Stimulated activated effector memory CD8-positive, alpha-beta T cell treated with anti-CD3 and anti-CD28 coated beads, Interleukin-12 subunit alpha, Interleukin-12 subunit beta, amount 100 ng/mL, for 72 hours (primary cell): ENCODE measurements at regions not wholly inside any gene's neighbourhood (a gene's known extent, or its start where the extent isn't known, plus 50 kb on each side); places are given as distances from the start of the nearest gene placed in this dataset.

Source experiments
- ATAC-seq: fragments of 150-1000 bp; cut with Tn5 transposase; 2 replicates; pipeline ENCODE4 v1.10.0; 2021
- DNase-seq, 2 donors: peaks; one replicate each; pipeline ENCODE4 v3.0.0; 2021 to 2022; ENCODE audit warnings: low spot score in 2 of 2
- H3K27ac Mint-ChIP-seq: one replicate; pipeline ENCODE4 v1.8.0; 2022; ENCODE audit warnings: mild to moderate bottlenecking, mixed read lengths
- H3K36me3 Mint-ChIP-seq: one replicate; pipeline ENCODE4 v1.8.0; 2022; ENCODE audit warnings: mild to moderate bottlenecking, mixed read lengths
- H3K4me1 Mint-ChIP-seq: one replicate; pipeline ENCODE4 v1.8.0; 2022; ENCODE audit warnings: mixed read lengths
- H3K4me3 Mint-ChIP-seq: one replicate; pipeline ENCODE4 v1.8.0; 2022; ENCODE audit warnings: mild to moderate bottlenecking, mixed read lengths
- H3K9me3 Mint-ChIP-seq: one replicate; pipeline ENCODE4 v1.8.0; 2022; ENCODE audit warnings: mixed read lengths

DNA sequence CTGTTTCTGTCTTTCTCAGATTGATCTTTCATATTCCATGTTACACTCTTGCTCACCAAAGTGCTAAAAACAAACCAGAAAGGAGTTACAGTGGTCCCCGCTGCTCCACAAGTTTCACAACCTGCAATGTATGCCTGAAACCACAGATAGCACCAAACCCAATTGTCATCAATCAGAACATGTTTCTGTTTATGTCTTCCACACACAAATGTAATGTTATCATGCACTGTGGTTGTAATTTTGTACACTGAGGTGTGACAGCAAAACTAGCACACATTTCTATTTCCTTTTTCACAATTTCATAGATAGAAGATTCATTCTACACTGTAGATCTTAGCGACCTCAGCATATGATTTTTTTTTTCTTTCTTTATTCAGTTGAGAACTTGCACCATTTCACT is 1045.9 kb upstream of the RAG2 start:
- ATAC-seq: no peak
- Mint-ChIP-seq H3K36me3 (no peaks in the 10 kb centered on the region), H3K4me1 (no peaks in the 10 kb centered on the region), H3K9me3 (peaks cover 31% of the 10 kb centered on the region), H3K4me3 (no peak overlapping the region), H3K27ac (no peak overlapping the region)
- no peak for DNase-seq

DNA sequence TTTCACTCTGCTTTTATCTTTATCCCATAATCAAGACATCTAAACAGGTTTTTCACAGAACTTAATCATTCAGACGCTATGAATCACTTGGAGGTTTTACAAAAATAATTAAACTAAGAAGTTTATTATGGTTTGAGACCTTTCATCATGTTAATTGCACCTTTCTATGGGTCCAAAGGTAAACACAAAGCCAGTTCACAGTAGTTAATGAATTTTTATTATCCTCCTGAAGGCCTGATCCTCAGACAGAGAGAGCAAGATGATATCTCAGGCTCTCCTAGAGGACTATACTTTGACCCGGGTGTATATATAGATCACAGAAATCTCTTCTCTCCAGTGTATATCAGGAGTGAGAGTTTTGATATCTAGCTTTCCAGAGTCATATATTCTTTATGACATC is 1044.3 kb upstream of the RAG2 start:
- peaks cover 37% of the 10 kb centered on the region for H3K9me3 Mint-ChIP-seq
- H3K27ac Mint-ChIP-seq: no peak overlapping the region
- DNase-seq (no peak), ATAC-seq (no peak)
- H3K36me3 Mint-ChIP-seq: no peaks in the 10 kb centered on the region
- no peaks in the 10 kb centered on the region for H3K4me1 Mint-ChIP-seq
- no peak overlapping the region for H3K4me3 Mint-ChIP-seq

DNA sequence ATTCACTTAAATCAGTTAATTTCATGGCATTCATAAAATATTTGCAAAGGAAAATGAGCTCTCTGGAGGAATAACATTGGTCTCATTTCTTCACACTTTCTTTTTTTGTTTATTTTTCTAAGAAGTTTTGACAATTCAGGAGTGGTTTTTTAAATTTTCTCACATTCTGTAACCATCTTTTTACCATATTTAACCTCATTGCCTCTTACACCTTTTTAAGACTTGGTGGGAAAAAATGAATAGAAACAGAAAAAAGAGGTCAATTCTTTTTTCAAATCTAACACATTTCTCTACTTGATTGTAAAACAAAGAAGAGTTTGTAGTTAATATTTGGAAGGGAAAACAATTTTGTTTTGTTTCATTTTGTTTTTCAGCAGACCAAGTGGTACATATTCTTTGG is 1034.7 kb upstream of the RAG2 start:
- ATAC-seq: no peak
- Mint-ChIP-seq H3K4me1 (no peaks in the 10 kb centered on the region), H3K9me3 (peaks cover 20% of the 10 kb centered on the region), H3K36me3 (no peaks in the 10 kb centered on the region), H3K27ac (no peak overlapping the region), H3K4me3 (no peak overlapping the region)
- DNase-seq: no peak

DNA sequence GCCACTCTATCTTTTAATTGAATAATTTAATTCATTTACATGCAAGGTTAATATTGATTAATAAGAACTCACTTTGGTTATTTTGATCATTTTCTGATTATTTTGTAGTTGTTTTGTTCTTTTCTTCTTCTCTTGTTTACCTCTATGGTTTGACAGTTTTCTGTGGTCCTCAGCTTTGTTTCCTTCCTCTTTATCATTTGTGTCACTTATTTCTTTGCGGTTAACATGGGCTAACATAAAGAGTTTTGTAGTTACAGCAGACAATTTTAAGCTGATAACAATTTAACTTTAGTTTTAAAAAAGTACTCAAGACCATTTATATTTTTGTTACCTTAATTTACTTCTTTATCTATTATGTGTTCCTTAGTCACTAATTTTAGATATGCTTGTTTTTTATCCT is 1032.8 kb upstream of the RAG2 start:
- DNase-seq: no peak
- H3K36me3 Mint-ChIP-seq: no peaks in the 10 kb centered on the region
- H3K9me3 Mint-ChIP-seq: peaks cover 23% of the 10 kb centered on the region
- no peaks in the 10 kb centered on the region for H3K4me1 Mint-ChIP-seq
- H3K27ac Mint-ChIP-seq: no peak overlapping the region
- H3K4me3 Mint-ChIP-seq: no peak overlapping the region
- no peak for ATAC-seq

GRCh38 chr11:37623778-37624177 is 1025.7 kb upstream of the RAG2 start:
- DNase-seq (no peak), ATAC-seq (no peak)
- H3K9me3 Mint-ChIP-seq: peaks cover 27% of the 10 kb centered on the region
- no peak overlapping the region for H3K27ac Mint-ChIP-seq
- no peaks in the 10 kb centered on the region for H3K36me3 Mint-ChIP-seq
- H3K4me3 Mint-ChIP-seq: no peak overlapping the region
- no peaks in the 10 kb centered on the region for H3K4me1 Mint-ChIP-seq

DNA sequence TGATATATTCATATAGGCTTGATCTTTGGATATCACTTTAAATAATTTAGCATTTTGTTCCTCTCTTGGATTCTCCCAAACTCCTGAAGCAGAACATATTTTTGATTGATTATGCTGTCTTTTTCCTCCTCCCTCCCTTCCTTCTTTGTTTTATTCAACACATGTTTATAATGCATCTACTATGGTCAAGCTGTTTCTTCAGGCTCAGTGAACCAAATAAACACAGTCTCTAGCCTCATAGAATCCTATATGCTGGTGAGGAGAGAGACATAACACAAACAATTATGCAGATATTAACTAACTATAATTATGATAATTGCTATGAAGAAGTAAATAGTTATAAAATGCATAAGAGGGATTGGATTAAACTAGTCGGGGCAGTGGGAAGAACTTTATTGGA is 1023.6 kb upstream of the RAG2 start:
- DNase-seq (no peak), ATAC-seq (no peak)
- Mint-ChIP-seq H3K27ac (no peak overlapping the region), H3K9me3 (peaks cover 32% of the 10 kb centered on the region), H3K4me1 (no peaks in the 10 kb centered on the region), H3K4me3 (no peak overlapping the region), H3K36me3 (no peaks in the 10 kb centered on the region)

DNA sequence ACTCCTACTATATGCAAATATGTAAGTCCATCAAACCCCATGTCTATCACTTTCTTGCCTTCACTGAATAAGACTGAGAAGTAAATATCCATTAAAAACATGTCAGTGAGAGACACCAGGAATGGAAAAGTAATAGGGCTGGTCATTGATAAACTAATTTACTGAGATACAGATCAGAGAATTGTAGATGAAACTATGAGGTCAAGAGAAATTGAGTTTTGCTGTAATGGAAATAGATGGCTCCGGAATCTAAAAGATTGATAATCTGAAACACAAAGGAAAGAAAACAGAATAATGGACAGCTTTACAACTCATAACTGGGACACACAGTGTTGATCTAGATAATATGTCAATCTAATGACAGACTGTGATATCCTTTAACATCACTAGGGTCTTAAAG is 1018.3 kb upstream of the RAG2 start:
- no peak overlapping the region for H3K4me3 Mint-ChIP-seq

DNA sequence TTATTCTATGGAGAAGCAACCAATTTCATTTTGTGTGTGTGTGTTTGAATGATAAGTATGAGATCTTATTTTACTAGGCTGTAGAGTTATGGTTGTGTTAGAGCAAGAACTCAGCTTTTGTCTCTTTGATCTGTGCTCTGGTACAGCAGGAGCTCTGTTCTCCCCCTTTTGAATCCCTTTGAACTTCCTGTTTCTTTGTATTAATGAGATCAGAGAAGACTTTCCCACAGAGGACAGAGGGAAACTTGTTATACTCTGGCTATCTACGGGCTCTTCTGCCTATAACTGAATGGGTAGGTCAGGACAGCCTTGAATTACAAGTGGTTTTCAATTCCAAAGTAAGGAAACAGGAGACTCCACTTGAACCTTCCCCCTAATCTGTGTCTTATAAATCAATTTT is 1015.0 kb upstream of the RAG2 start:
- H3K27ac Mint-ChIP-seq: no peak overlapping the region
- no peaks in the 10 kb centered on the region for H3K4me1 Mint-ChIP-seq
- no peaks in the 10 kb centered on the region for H3K36me3 Mint-ChIP-seq
- ATAC-seq: no peak
- H3K9me3 Mint-ChIP-seq: peaks cover 10% of the 10 kb centered on the region
- no peak for DNase-seq
- H3K4me3 Mint-ChIP-seq: no peak overlapping the region

More for the DNA sequence above, 1018.3 kb upstream of the RAG2 start:
- ATAC-seq (no peak), DNase-seq (no peak)
- Mint-ChIP-seq H3K9me3 (peaks cover 18% of the 10 kb centered on the region), H3K27ac (no peak overlapping the region), H3K36me3 (no peaks in the 10 kb centered on the region), H3K4me1 (no peaks in the 10 kb centered on the region)

GRCh38 chr11:37612146-37612545 is 1014.1 kb upstream of the RAG2 start:
- H3K4me1 Mint-ChIP-seq: no peaks in the 10 kb centered on the region
- H3K36me3 Mint-ChIP-seq: no peaks in the 10 kb centered on the region
- H3K9me3 Mint-ChIP-seq: peaks cover 8% of the 10 kb centered on the region
- no peak overlapping the region for H3K27ac Mint-ChIP-seq
- H3K4me3 Mint-ChIP-seq: no peak overlapping the region
- ATAC-seq (no peak), DNase-seq (no peak)

DNA sequence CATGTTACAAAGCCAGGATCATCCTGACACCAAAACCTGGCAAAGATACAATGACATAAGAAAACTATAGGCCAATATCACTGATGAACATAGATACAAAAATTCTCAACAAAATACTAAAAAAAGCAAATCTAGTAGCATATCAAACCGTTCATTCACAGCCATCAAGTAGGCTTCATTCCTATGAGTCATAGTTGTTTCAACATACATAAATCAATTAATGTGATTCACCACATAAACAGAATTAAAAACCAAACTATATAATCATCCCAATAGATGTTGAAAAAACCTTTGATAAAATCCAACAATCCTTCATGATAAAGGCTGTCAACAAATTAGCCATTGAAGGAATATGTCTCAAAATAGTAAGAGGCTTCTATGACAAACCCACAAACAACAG is 1007.2 kb upstream of the RAG2 start:
- no peak overlapping the region for H3K27ac Mint-ChIP-seq

DNA sequence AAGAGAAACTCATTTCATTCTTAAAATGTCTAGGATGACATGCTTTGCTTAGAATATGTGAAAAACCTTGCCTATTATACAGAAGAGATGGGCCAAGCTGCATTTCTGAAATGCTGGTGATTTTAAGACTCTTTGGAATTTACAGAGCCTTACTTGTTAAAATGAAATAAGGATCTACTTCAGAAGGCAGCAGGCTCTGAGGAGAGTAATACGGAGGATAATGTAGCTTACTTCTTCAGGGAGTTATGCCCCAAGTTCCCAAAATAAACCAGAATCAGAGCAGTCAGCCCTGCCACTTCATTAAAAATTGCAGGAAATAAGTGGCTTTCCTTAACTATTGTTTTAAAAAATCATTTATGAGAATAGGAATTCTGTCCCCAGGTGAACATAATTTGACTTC is 1000.3 kb upstream of the RAG2 start:
- Mint-ChIP-seq H3K36me3 (no peaks in the 10 kb centered on the region), H3K9me3 (peaks cover 31% of the 10 kb centered on the region), H3K4me1 (no peaks in the 10 kb centered on the region), H3K4me3 (no peak overlapping the region), H3K27ac (no peak overlapping the region)
- no peak for ATAC-seq
- no peak for DNase-seq

More for the DNA sequence above, 1007.2 kb upstream of the RAG2 start:
- H3K4me3 Mint-ChIP-seq: no peak overlapping the region
- DNase-seq (no peak), ATAC-seq (no peak)
- peaks cover 29% of the 10 kb centered on the region for H3K9me3 Mint-ChIP-seq
- H3K4me1 Mint-ChIP-seq: no peaks in the 10 kb centered on the region
- H3K36me3 Mint-ChIP-seq: no peaks in the 10 kb centered on the region

- DNase-seq (no peak), ATAC-seq (no peak)
- Mint-ChIP-seq H3K4me3 (no peak overlapping the region), H3K9me3 (peaks cover 27% of the 10 kb centered on the region), H3K27ac (no peak overlapping the region), H3K36me3 (no peaks in the 10 kb centered on the region), H3K4me1 (no peaks in the 10 kb centered on the region)
Observed at GRCh38 chr11:37597776-37598175, 999.7 kb upstream of the RAG2 start.

DNA sequence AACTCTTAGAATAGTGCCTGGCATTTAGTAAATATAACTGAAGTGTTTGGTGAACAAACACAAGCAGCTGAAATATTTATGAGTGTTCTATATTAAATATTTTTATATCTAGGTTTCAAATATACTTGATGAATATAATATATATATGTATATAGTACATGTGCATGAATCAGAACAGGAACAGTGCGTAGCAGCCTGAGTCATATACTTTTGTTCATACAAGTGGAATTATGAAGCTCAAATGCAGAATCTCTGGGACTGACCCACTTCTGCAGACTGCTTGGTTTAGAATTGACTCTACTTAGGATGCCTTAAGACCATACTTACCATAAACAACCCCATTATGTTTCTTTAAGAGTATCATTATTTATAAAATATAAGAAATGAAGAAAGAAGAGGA is 997.8 kb upstream of the RAG2 start:
- ATAC-seq: no peak
- Mint-ChIP-seq H3K4me1 (no peaks in the 10 kb centered on the region), H3K4me3 (no peak overlapping the region), H3K36me3 (no peaks in the 10 kb centered on the region), H3K27ac (no peak overlapping the region), H3K9me3 (peaks cover 13% of the 10 kb centered on the region)
- DNase-seq: no peak

DNA sequence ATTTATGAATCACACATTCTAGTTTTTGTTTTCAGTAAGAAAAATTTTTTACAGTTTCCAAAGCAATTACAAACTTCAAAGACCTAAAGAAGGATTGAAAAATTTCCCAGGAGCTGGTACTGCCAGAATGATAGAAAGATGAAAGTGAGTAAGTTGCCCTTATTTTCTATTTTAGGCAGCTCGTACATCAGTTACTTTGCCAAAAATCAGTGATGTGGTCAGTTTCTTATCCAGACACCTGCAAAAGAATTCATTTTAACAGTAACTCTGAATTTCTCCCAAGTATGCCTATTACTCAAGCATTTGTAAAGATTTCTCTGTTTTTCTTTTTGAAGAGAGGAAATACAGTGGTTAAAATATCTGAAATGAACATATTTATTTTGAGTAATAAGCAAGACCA is 976.3 kb upstream of the RAG2 start:
- Mint-ChIP-seq H3K4me1 (no peaks in the 10 kb centered on the region), H3K27ac (no peak overlapping the region), H3K36me3 (no peaks in the 10 kb centered on the region), H3K4me3 (no peak overlapping the region), H3K9me3 (peaks cover 11% of the 10 kb centered on the region)
- ATAC-seq (no peak), DNase-seq (no peak)

DNA sequence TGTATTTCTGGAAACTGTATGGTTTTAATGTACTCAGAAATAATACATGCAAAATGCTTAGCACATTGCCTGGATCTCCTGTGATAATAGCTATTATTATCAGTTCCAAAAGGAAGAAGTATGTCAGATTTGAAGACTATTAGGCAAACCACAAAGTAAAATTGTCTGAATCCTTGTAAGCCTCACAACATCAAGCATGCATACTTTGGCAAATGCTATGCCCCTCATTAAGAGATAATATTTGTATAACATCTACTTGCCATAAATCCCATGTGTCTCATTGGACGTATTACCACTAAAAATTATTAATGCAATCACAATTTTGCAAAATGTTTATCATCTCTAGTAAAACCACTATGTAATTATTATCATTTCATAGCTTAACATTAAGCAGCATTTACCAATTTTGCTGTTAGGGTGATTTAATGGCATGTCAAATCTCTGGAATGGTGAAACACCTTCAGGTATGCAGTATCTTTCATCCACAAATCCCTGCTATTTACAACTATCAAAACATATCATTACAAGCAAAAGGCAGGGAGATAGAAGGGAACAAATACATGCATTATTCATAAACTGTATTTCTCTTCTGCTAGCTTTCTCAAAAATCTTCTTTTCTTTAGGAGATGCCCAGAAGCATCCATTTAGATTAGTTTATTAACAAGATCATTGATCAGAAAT is 974.6 kb upstream of the RAG2 start:
- DNase-seq (no peak), ATAC-seq (no peak)
- Mint-ChIP-seq H3K27ac (no peak overlapping the region), H3K36me3 (no peaks in the 10 kb centered on the region), H3K4me3 (no peak overlapping the region), H3K4me1 (no peaks in the 10 kb centered on the region), H3K9me3 (peaks cover 13% of the 10 kb centered on the region)

- Mint-ChIP-seq H3K4me3 (no peak overlapping the region), H3K4me1 (no peaks in the 10 kb centered on the region), H3K27ac (no peak overlapping the region), H3K9me3 (peaks cover 13% of the 10 kb centered on the region), H3K36me3 (no peaks in the 10 kb centered on the region)
- ATAC-seq: no peak
- DNase-seq: no peak
Observed at GRCh38 chr11:37571246-37571645, 973.2 kb upstream of the RAG2 start.

DNA sequence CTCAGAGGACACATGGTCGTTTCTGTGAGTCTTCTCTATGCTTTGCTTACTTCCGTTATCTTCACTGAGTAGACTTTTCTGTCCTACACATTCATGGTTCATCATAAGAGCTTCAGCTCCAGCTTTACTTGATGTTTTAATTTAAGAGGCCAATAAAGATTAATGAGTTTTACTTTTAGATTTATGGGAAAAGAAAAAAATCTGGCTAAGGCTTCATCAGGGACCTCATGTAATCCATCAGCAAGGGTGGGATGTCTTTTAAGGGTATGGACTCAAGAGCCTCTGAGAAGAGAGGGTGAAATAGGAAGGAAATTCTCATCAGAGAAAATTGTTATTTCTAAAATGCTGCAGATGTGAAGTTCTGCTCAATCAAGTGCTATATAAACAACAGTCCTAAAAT is 963.0 kb upstream of the RAG2 start:
- no peak for ATAC-seq
- Mint-ChIP-seq H3K4me3 (no peak overlapping the region), H3K9me3 (peaks cover 13% of the 10 kb centered on the region), H3K4me1 (no peaks in the 10 kb centered on the region), H3K36me3 (no peaks in the 10 kb centered on the region), H3K27ac (no peak overlapping the region)
- no peak for DNase-seq
